Fibroblast of gingiva (primary cell): ENCODE measurements at regions not wholly inside any gene's neighbourhood (a gene's known extent, or its start where the extent isn't known, plus 50 kb on each side); places are given as distances from the start of the nearest gene placed in this dataset.

ENCODE experiments used
- DNase-seq: peaks from one replicate; pipeline ENCODE4 v3.0.0-alpha.2; 2011; ENCODE audit warnings: low read depth

GRCh38 chr7:130931423-130931822, 197.4 kb upstream of the KLF14 start:
- DNase-seq = no peak

GRCh38 chr7:130932088-130932487, 198.1 kb upstream of the KLF14 start:
- DNase-seq = no peak

GRCh38 chr7:130932667-130933432, 198.8 kb upstream of the KLF14 start:
- DNase-seq = no peak

GRCh38 chr7:130933919-130934318, 199.9 kb upstream of the KLF14 start:
- DNase-seq = no peak

- no peak for DNase-seq
Observed at GRCh38 chr7:130935564-130936157, 201.7 kb upstream of the KLF14 start.

- no peak for DNase-seq
Observed at GRCh38 chr7:130936202-130936931, 202.4 kb upstream of the KLF14 start.

- no peak for DNase-seq
Observed at GRCh38 chr7:130937016-130937415, 203.0 kb upstream of the KLF14 start.

GRCh38 chr7:130937830-130938229, 203.8 kb upstream of the KLF14 start:
- no peak for DNase-seq

GRCh38 chr7:130938661-130939060, 204.7 kb upstream of the KLF14 start:
- DNase-seq = peak; percentile 26

GRCh38 chr7:130939321-130940095, 205.5 kb upstream of the KLF14 start:
- peak; percentile 64 for DNase-seq

GRCh38 chr7:130940326-130940725, 206.3 kb upstream of the KLF14 start:
- DNase-seq = no peak

GRCh38 chr7:130940907-130941306, 206.9 kb upstream of the KLF14 start:
- DNase-seq = no peak

- peak; percentile 62 for DNase-seq
Observed at GRCh38 chr7:130941322-130942210, 207.6 kb upstream of the KLF14 start.

- peak; percentile 77 for DNase-seq
Observed at GRCh38 chr7:130942211-130942964, 208.4 kb upstream of the KLF14 start.

- peak; percentile 80 for DNase-seq
Observed at GRCh38 chr7:130943336-130943901, 209.4 kb upstream of the KLF14 start.

- DNase-seq = no peak
Observed at GRCh38 chr7:130943981-130944380, 210.0 kb upstream of the KLF14 start.

GRCh38 chr7:130944997-130945396, 211.0 kb upstream of the KLF14 start:
- DNase-seq = no peak

GRCh38 chr7:130945411-130945811, 211.4 kb upstream of the KLF14 start:
- DNase-seq = no peak

- DNase-seq = no peak
Observed at GRCh38 chr7:130946114-130946513, 212.1 kb upstream of the KLF14 start.
